HG02840 (cell line): ENCODE measurements at regions not wholly inside any gene's neighbourhood (a gene's known extent, or its start where the extent isn't known, plus 50 kb on each side); places are given as distances from the start of the nearest gene placed in this dataset.
"Not testable (repeated sequence)": the region's sequence is repeated elsewhere in the genome, so short reads cannot be mapped to it uniquely, and the experiment has no call there.

ENCODE experiments used
- ATAC-seq: cut with Tn5 transposase; IDR thresholded peaks from one replicate; pipeline ENCODE4 v1.9.1; 2021; ENCODE audit warnings: mild to moderate bottlenecking, moderate library complexity, moderate number of reproducible peaks; ENCODE audit not compliant: unreplicated experiment, low FRiP score

DNA sequence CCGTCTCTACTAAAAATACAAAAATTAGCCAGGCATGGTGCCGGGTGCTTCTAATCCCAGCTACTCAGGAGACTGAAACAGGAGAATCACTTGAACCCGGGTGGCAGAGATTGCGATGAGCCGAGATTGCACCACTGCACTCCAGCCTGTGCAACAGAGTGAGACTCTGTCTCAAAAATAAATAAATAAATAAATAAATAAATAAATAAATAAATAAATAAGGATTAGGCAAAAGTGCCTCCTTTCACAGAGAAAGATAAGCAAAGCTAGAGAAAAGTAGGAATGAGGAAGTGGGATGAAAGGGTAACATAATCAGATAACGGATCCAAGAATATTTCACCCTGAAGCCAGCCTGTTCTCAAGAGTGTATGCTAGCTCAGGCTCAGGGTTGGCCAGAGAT is 869.6 kb upstream of the AUTS2 start:
- not testable (repeated sequence) for ATAC-seq

DNA sequence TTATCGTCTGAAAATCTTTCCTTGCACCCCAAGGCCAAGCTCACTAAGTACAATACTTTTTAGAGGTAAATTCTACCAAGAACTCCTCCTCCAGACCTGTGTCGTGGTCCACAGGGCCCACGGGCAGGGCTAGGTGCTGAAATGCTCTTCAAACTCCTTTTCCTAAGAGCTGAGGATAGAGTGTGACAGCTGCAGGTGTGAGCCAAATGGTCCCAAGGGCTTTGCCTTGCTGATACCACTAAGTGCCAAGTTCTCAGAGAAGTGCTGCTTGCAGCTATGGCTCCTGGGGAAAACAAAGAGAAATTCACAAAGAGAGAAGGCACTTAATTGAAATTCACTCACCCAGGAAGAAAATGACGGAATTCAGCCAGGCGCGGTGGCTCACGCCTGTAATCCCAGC is 868.9 kb upstream of the AUTS2 start:
- ATAC-seq = no peak

DNA sequence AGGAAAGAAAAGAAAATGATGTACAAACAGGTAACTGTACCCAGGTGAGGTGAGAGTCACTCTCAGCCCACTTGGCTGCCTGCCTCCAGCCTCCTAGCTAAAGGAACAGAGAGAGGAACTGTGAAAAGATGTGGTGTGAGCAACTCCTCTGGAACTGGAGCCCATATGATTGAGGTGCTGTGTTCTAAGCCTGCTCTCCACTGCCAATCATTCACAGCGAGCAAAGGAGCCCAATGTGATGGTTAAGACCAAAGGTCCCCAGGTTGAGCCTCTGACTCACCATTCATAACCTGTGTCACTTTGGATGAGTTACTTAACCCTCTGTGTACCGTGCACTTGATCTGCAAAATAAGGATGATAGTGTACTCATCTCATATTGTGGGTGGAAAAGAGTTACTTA is 868.1 kb upstream of the AUTS2 start:
- ATAC-seq = no peak

DNA sequence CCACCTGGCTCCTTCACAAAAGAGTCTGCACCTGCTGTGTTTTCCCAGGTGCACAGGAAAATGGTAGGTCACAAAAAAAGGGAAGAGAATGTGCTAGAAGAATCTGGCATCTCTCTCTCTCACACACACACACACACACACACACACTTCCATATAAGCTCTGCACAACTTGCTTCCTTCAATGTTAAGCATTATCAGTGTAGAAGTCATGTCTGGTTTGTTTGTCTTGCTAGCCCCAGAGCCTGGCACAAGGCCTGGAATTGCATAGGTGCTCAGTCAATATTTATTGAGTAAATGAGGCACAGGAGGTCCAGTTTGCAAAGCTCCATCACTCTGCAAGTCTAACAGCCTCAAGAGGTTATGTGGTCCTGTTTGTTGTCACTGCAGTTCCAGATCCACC is 867.3 kb upstream of the AUTS2 start:
- no peak for ATAC-seq

DNA sequence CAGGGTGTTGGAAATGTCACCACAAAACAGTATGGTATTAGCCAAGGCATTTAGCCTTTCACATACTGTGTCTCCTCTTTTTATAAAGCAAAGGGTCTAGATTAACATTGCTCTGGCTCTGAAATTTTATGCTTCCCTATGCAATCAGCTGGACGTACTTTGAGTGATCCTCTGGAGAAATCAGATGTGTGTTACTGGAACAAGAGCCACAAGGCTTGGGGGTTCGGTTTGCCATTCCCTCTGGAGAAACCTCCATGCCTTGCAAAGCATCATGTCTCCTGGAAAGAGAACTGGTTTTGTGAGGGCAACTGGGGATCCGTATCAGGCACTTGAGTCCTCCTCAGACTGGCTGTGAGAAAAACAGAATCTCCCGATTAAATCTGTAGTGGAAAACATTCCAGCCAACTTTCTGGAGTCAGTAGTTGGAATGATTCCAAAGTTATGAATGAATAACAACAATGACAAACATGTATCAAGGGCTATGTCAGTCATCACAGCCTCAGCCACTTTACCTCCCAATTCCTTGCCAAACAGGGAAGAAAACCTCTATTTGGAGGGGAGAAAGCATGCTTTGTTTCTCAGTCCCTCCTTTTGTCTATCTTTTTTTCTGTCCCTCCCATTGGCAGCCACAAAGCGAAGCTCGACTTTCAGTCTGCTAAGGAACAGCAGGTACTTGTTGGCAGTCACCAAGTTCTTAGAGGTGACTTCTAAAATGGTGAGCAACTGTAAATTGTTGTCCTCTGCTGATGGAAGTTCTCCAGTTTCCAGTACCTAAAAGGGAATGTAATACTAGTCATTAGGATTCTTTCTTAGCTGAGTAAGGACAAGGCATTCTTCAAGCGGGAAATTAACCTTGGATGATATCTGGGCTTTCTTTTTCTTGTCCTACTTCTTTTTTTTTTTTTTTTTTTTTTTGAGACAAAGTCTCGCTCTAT is 864.8 kb upstream of the AUTS2 start:
- no peak for ATAC-seq

DNA sequence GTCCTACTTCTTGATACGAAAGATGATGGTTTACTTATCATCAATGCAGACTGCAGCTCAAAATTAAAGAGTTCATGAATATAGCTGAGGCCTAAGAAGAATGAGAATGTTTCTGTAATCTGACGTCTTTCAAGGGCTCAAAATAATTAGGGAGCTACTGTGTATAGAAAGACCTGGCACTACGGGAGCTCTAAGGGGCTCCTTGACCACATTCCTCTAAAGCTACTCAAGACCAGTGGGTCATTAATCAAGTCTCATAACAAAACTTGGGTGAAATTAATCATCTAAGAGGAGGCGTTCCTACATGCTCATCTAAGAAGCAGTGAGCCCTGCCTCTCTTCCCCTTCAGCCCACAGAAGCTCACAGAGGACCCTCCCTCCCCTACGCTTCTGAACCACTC is 863.8 kb upstream of the AUTS2 start:
- no peak for ATAC-seq

DNA sequence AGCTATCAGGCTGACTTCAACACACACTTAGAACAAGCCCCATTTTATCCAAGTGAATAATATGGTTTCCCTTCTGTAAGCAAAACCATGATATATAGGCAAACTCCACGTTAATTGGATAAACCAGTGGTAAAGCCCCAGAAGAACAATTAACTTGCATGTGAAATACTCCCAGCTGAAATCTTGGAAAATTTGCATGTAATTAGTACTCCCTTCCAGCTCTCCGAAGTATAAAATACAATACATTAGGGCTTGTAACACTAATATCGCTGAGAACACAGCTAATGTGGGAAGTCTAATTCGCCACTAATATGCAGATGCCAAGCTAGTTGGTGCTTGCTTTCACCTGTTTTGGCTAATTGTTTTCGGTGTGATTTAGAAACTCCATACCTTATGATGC is 859.0 kb upstream of the AUTS2 start:
- ATAC-seq = no peak

DNA sequence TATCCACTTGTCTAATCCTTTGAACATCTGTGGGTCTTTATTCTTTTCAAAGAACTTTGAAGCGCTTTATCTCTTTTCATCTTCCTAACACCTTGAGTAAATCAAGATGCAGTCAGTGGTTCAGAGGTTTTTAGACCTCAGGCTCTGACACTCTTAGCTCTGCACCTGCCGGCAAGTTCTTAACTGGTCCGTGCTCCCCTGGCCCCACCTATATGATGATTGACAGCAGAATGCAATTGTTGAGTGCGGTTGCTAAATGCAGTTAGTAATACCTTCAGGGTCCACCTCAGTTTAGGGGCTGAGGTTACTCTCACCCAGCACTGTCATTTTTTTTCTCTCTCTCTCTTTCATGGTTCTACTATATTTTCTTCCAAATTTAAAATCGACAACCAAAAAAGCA is 854.2 kb upstream of the AUTS2 start:
- no peak for ATAC-seq

DNA sequence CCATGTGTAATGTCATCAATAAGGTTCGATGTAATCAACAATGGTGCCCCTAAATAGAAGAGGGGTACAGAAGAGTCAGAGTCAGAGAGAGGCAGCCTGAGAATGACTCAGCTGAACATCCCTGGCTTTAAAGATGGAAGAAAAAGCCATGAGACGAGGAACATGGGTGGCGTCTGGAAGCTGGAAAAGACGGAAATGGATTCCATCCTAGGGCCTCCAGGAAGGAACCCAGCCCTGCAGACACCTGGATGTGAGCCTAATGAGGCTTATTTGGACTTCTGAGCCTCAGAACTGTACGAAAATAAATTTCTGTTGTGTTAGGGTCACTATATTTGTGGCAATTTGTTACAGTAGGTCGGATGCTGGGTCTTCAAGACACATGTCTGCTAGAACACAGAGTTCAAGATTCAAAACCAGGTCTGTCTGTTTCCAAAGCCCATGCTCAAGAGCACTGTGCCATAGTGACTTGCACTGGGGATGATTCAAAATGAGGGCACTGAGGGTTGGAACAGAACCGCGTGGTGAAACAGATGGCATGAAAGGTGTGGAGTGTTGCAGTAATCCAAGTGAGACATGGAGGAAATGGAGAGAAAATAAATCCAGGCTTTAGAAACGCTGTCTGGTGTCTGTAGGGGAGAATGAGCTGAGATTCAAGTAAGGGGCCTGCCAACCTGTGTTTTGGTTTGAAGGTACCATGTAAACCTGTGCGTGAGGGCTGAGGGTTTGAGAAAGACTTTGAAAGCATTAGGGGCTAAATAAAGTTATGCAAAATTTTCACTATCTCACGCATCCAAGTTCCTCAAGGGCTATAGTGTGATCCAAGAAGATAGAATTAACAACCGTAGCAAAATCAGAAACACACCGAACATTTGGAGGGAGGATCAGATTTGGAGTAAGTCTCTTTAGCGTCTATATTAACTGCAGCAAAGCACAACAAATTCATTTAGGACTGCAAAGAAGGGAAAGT is 849.1 kb upstream of the AUTS2 start:
- no peak for ATAC-seq

DNA sequence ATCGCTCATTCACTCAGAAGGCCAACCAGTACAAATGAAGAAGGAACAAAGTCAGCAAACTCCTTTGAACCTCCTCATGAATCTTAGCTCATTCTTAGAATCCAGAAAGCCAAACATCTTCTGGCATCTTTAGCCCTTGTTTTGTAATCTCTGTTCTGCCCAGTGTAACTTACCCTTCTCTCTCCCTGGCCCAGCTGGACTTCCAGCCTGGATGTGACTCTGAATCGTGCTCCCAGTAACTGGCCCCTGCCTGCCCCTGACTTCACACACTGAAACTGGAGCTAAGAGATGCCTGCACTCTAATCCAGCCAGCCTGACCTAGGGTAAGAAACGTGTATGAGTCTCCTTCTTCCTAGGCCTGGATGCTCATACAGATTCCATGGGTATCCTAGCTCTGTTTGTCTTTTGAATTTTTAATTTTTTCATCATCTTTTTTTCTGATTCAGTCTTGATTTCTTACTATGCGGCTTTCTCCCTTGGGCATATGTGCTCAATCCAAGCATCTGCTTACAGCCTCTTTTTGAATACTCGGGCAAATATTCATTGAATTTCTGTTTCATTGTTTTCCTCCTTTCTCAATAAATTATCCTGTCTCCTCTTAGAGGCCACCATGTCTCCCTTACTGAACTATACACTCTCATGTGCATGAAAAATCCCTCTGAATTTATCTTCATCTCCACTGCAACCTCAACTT is 845.6 kb upstream of the AUTS2 start:
- no peak for ATAC-seq

DNA sequence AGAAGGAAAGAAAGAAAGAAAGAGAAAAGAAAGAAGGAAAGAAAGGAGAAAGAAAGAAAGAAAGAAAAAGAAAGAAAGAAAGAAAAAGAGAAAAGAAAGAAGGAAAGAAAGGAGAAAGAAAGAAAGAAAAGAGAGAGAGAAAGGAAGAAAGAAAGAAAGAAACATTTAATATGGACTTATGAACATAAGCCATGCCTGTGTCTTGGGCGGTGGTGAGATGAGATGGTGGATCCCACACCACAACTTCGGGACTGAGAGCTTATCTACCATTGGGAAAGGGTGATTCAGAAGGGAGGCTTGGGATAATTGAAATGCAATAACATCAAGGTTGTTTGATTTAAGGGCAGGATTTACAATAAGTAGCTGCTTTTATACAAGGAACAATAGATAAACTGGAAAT is 843.9 kb upstream of the AUTS2 start:
- no peak for ATAC-seq

DNA sequence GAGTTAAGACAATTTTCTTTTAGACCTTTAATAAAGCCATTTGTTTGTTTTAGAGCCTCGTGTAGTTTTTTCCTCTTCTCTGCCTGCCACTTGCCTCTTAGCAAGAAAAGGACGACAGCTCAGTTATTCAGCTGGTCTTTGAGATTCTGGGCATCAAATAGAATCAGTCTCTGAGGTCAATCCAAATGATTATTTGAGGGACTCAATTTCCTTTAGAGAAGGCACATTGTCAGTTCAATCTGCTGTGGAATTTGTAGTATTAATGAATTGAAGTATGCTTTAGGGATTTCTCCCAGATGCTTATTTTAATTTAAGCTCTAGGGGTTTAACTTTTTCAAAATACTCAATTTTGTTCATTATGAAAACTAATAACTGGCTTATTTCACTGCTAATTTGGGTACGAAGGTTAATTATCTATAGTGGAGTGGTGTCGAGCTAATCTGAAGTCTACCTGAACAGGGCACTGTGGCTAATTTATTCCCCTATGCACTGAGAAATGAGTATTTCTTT is 841.2 kb upstream of the AUTS2 start:
- ATAC-seq = no peak

DNA sequence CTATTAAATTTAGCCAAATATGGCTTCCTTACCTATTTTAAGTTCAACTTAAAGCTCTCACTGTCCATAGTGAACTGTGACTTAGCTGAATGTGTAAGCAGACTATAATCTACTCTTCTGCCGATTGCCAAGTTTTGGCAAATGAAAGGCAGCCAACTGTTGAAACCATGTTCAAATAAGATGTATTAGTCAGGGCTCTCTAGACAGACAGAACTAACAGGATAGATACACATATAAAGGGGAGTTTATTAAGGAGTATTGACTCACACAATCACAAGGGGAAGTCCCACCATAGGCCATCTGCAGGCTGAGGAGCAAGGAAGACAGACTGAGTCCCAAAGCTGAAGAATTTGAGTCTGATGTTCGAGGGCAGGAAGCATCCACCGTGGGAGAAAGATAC is 837.7 kb upstream of the AUTS2 start:
- no peak for ATAC-seq

DNA sequence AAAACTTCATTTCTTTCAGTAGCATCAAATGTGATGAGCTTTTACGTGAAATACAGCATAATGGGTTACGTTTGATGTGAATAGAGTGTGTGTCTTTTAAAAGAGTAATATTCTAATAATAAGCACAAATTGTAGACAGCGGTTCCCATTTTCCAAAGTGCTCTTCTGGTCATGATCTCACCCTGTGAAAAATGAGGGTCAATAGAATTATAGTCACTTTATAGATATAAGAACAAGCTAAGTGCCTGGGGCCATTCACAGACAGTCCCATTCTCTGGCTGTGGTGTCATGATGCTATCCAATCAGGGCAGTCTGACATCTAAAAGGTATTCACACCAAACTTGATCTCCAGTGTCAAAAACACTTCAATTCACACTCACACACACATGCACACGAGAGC is 830.8 kb upstream of the AUTS2 start:
- no peak for ATAC-seq

DNA sequence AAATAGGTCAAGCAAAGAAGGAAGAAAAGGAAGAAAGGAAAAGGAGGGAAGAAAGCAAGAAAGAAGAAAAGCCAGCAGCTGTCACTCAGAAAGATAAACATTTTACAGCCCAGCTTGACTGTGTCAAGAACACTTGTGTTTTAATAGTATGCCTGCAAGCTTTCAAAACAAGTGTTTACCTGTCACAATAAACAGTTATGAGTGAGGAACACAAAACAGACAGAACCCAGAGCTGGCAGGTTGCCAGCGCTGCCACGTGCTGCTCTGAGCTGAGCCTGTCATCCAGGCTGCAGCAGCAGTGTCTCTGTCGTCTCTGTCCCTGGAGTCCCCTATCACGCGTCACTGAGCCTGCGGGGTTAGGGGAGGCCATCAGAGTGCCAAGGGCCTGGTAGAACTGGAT is 827.6 kb upstream of the AUTS2 start:
- ATAC-seq = no peak

DNA sequence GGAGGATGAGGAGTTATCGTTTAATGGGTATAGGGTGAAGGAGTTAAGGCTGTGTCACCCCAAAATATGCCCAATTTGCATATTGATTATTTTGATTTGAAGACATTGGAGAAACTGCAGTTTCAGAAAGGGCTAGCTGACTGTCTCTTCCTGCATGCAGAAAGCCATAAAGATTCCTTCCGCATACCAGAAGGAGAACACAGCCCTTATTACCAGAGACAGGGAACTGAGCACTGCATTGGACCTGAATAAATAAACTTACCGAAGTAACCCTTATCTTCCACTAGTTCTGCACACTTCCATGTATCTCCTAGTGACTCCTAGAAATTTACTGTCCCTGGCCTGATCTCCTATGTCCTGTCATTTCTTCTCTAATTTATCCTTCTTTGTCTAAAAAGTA is 821.9 kb upstream of the AUTS2 start:
- no peak for ATAC-seq

DNA sequence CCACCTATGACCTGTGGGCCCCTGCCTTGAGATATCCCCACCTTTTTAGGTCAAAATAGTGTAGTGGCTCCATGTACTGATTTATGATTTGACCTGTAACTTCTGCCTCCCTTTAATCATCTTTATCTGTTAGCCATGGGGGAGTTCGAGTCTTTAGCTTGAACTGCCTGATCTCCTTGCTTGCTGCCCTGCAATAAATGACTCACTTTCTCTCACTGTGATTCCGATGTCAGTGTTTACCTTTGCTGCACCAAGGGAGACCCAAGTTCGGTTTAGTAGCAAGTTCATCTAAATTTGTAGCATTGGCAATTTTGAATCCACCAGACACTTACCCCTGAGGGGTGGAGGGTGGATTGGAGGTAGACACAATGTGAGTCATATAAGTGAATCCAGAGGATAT is 814.6 kb upstream of the AUTS2 start:
- no peak for ATAC-seq

DNA sequence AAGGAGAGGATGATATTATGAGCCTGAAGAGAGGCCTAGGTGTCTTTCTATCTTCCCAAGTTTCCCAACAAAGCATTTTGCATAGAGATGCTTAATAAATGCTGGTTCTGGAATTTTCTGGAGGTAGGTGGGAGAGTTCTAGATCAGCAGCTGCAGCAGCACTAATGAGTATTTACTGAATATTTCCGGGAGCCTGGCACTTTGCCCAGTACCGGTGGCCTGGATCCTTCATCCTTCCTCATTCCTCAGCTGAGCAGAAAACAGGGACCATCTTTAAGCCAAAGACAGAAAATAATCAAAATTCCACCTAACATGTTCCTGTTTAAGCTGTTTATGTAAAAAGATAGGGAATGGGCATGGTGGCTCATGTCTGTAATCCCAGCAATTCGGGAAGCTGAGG is 813.2 kb upstream of the AUTS2 start:
- no peak for ATAC-seq

DNA sequence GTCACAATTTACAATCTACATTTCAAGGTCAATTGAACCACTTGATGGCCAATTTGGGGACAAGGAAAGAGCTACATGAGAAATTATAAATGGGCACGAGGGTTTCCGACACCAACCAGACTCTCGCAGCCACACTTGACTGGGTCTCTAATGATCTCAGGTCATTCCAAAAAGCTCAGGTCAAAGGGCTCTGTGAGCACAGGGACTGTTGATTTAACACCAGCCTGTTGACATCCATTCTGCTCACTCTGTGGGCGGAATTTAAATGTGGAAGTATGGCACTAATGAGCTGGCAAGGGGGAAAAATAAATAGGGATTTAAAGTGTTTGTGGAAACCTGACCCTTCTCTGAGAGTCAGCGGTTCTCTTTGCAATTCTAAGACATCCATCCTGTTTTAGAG is 810.7 kb upstream of the AUTS2 start:
- no peak for ATAC-seq

DNA sequence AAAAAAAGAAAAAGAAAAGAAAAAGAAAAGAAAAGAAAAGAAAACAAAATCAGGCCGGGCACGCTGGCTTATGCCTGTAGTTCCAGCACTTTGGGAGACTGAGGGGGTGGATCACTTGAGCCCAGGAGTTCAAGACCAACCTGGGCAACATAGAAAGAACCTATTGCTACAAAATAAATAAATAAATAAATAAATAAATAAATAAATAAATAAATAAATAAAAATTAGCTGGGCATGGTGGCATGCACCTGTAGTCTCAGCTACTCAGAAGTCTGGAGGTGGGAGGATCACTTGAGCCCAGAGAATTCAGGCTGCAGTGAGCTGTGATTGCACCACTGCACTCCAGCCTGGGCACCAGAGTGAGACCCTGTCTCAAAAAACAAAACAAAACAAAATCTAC is 809.7 kb upstream of the AUTS2 start:
- not testable (repeated sequence) for ATAC-seq

DNA sequence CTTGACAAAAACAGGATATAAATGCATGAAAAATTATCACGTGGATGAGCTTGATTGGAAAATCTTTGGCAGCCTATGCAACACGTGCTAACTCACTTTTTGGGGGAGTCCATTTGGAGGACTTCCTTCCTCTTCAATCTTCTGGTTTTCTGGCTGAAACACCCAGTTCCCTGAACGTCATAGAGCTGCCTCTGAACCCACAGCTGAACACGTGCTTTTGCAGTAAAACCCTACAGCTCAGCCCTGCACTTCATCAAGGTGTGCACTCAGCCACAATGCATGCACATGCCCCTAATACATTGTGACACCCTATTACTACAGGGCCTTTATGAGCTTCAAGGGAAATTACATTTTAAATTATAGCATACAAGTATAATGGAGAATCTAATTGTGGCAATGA is 808.7 kb upstream of the AUTS2 start:
- no peak for ATAC-seq
